GM23248 (cell line): ENCODE measurements at regions not wholly inside any gene's neighbourhood (a gene's known extent, or its start where the extent isn't known, plus 50 kb on each side); places are given as distances from the start of the nearest gene placed in this dataset.

Experiments
- DNase-seq: peaks from one replicate; pipeline ENCODE4 v3.0.0-alpha.2; 2015
- H2AFZ ChIP-seq: fragments of 200-600 bp; sonication (generic); 2 replicates; pipeline ENCODE4 v1.6.1; 2016; ENCODE audit warnings: antibody characterized with exemption
- H3F3A ChIP-seq: fragments of 200-600 bp; sonication (generic); 2 replicates; pipeline ENCODE4 v1.6.1; 2016; ENCODE audit warnings: mild to moderate bottlenecking, antibody characterized with exemption, mixed run types; ENCODE audit not compliant: insufficient read depth
- H3K27ac ChIP-seq: fragments of 200-600 bp; sonication (generic); 2 replicates; pipeline ENCODE4 v1.5.1; 2016; ENCODE audit warnings: mild to moderate bottlenecking
- H3K27me3 ChIP-seq: fragments of 200-600 bp; sonication (generic); replicated peaks from 2 replicates; pipeline ENCODE4 v1.6.1; 2016; ENCODE audit warnings: mild to moderate bottlenecking; ENCODE audit not compliant: insufficient read depth
- H3K36me3 ChIP-seq: fragments of 200-600 bp; sonication (generic); 2 replicates; pipeline ENCODE4 v1.6.1; 2016; ENCODE audit warnings: low read depth, mild to moderate bottlenecking
- H3K4me1 ChIP-seq: fragments of 200-600 bp; sonication (generic); 2 replicates; pipeline ENCODE4 v1.6.1; 2016; ENCODE audit warnings: mild to moderate bottlenecking; ENCODE audit not compliant: insufficient read depth
- H3K4me2 ChIP-seq: fragments of 200-600 bp; sonication (generic); one replicate; pipeline ENCODE4 v1.6.1; 2016; ENCODE audit warnings: mild to moderate bottlenecking; ENCODE audit not compliant: unreplicated experiment
- H3K4me3 ChIP-seq: fragments of 200-600 bp; sonication (generic); 2 replicates; pipeline ENCODE4 v1.5.1; 2016; ENCODE audit warnings: mild to moderate bottlenecking
- H3K79me2 ChIP-seq: fragments of 200-600 bp; sonication (generic); 2 replicates; pipeline ENCODE4 v1.6.1; 2016; ENCODE audit warnings: mild to moderate bottlenecking; ENCODE audit not compliant: insufficient read depth
- H3K9ac ChIP-seq: fragments of 200-600 bp; sonication (generic); 2 replicates; pipeline ENCODE4 v1.6.1; 2016; ENCODE audit warnings: mild to moderate bottlenecking
- H3K9me2 ChIP-seq: fragments of 200-600 bp; sonication (generic); 2 replicates; pipeline ENCODE4 v1.6.1; 2016; ENCODE audit warnings: mixed run types, mild to moderate bottlenecking, moderate library complexity; ENCODE audit not compliant: insufficient read depth
- H3K9me3 ChIP-seq: fragments of 200-600 bp; sonication (generic); one replicate; pipeline ENCODE4 v1.6.1; 2017; ENCODE audit warnings: low read depth
- H4K20me1 ChIP-seq: fragments of 200-600 bp; sonication (generic); 2 replicates; pipeline ENCODE4 v1.6.0; 2016; ENCODE audit not compliant: insufficient read depth
- EZH2 ChIP-seq: fragments of 200-600 bp; sonication (generic); IDR thresholded peaks from 2 replicates; pipeline ENCODE4 v1.6.1; 2018; ENCODE audit warnings: antibody characterized with exemption, mild to moderate bottlenecking; ENCODE audit not compliant: insufficient read depth, poor library complexity, severe bottlenecking
- EZH2phosphoT487 ChIP-seq: fragments of 200-600 bp; sonication (generic); IDR thresholded peaks from 2 replicates; pipeline ENCODE4 v1.6.1; 2018; ENCODE audit warnings: antibody characterized with exemption, moderate library complexity, mild to moderate bottlenecking, low read depth; ENCODE audit not compliant: insufficient read depth
- WGBS, 2 experiments: methylation state at CpG; one replicate each; pipeline ENCODE4 v1.1.6; 2015 to 2017; ENCODE audit warnings: low lambda C conversion rate in 2 of 2, low coverage in 1 of 2; ENCODE audit errors: missing lambda C conversion rate in 2 of 2; 5-methylcytosine and 5-hydroxymethylcytosine counted together
- in situ Hi-C: fragments of 300-500 bp; cut with MboI; formaldehyde crosslinking; loops from 2 replicates; pipeline ENCODE4 v1.15.0; 2020

DNA sequence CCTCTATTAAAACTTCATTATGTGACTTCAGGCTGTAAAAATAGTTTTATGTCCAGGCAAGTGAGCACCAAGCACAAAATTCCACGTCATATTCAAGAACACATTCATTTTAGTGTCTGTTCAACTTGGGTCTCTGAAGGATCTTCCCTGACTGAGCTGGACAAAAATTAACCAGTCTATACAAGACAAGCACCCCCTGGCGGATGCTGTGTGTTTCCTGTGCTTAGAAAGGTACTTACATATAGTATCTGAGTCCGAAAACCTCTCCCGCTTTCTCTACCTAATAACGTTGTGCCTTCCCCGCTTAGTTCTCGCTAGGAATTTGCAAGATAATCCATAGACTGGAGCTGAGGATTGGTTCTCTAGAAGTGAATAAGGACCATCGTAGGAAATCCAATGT lies 2214.5 kb upstream of the TENM3 start:
- Histone ChIP-seq H3K4me1 (no peaks in the 10 kb centered on the region), H3K9me2 (no peaks in the 10 kb centered on the region), H4K20me1 (no peaks in the 10 kb centered on the region), H3F3A (no peaks in the 10 kb centered on the region), H3K27me3 (no peaks in the 10 kb centered on the region), H3K27ac (no peak overlapping the region), H3K79me2 (no peaks in the 10 kb centered on the region), H2AFZ (no peak overlapping the region), H3K36me3 (no peaks in the 10 kb centered on the region), H3K4me3 (no peak overlapping the region), H3K9ac (no peak overlapping the region), H3K4me2 (no peak overlapping the region), H3K9me3 (no peaks in the 10 kb centered on the region)
- 43 to 54% methylated on average over 8 of the region's 8 CpGs for WGBS, 2 experiments
- TF ChIP-seq EZH2phosphoT487 (no peak), EZH2 (no peak)
- DNase-seq: no peak
- in situ Hi-C loops: no loop called here

GRCh38 chr4:180031330-180031729 lies 2211.9 kb upstream of the TENM3 start:
- H3K4me2 ChIP-seq: no peak overlapping the region
- no peak overlapping the region for H3K9ac ChIP-seq
- WGBS, 2 experiments: 34 to 39% methylated on average over 1 of the region's 1 CpG
- H3K27me3 ChIP-seq: no peaks in the 10 kb centered on the region
- no peaks in the 10 kb centered on the region for H3K9me2 ChIP-seq
- H3F3A ChIP-seq: no peaks in the 10 kb centered on the region
- H3K79me2 ChIP-seq: no peaks in the 10 kb centered on the region
- no peak overlapping the region for H3K27ac ChIP-seq
- no peaks in the 10 kb centered on the region for H3K4me1 ChIP-seq
- TF ChIP-seq EZH2 (no peak), EZH2phosphoT487 (no peak)
- in situ Hi-C loops: no loop called here
- DNase-seq: no peak
- H3K36me3 ChIP-seq: no peaks in the 10 kb centered on the region
- H2AFZ ChIP-seq: no peak overlapping the region
- no peaks in the 10 kb centered on the region for H4K20me1 ChIP-seq
- no peak overlapping the region for H3K4me3 ChIP-seq
- H3K9me3 ChIP-seq: no peaks in the 10 kb centered on the region

GRCh38 chr4:180041576-180041975 lies 2201.6 kb upstream of the TENM3 start:
- Histone ChIP-seq H3K79me2 (no peaks in the 10 kb centered on the region), H3F3A (no peaks in the 10 kb centered on the region), H3K36me3 (no peaks in the 10 kb centered on the region), H3K27ac (no peak overlapping the region), H3K9ac (no peak overlapping the region), H3K9me2 (no peaks in the 10 kb centered on the region), H3K27me3 (no peaks in the 10 kb centered on the region), H3K4me3 (no peak overlapping the region), H4K20me1 (no peaks in the 10 kb centered on the region), H2AFZ (no peak overlapping the region), H3K4me2 (no peak overlapping the region), H3K4me1 (no peaks in the 10 kb centered on the region), H3K9me3 (no peaks in the 10 kb centered on the region)
- WGBS, 2 experiments: 20 to 22% methylated on average over 1 of the region's 1 CpG
- no peak for DNase-seq
- TF ChIP-seq EZH2phosphoT487 (no peak), EZH2 (no peak)
- in situ Hi-C loops: no loop called here

GRCh38 chr4:180052629-180053028 lies 2190.6 kb upstream of the TENM3 start:
- Histone ChIP-seq H2AFZ (no peak overlapping the region), H3K79me2 (no peaks in the 10 kb centered on the region), H3K27me3 (peaks cover 17% of the 10 kb centered on the region), H3K4me3 (no peak overlapping the region), H3K4me1 (no peaks in the 10 kb centered on the region), H3K36me3 (no peaks in the 10 kb centered on the region), H3F3A (no peaks in the 10 kb centered on the region), H3K9me2 (no peaks in the 10 kb centered on the region), H3K9ac (no peak overlapping the region), H4K20me1 (no peaks in the 10 kb centered on the region), H3K27ac (no peak overlapping the region), H3K9me3 (no peaks in the 10 kb centered on the region), H3K4me2 (no peak overlapping the region)
- no peak for DNase-seq
- in situ Hi-C loops: no loop called here
- 18 to 24% methylated on average over 7 of the region's 7 CpGs for WGBS, 2 experiments
- no peak for TF ChIP-seq EZH2phosphoT487

DNA sequence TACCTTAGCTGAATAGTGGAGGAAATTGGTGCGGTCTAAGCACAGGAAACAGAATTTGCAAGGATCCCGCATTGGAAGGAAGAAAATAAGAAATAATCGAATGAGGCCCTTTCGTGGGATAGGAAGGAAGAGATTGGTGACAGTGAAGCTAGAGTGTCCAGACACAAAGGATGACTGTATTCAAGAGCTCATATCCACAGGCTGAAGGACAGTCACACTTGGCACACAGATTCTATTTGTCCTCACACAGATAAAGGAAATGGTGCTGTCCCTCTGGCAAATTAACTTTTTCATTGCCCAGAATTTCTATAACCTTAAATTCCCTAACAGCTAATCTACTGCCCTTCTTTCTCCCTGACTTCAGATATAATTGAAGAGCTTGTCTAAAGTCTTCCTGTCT lies 2188.9 kb upstream of the TENM3 start:
- no peaks in the 10 kb centered on the region for H4K20me1 ChIP-seq
- H3K4me1 ChIP-seq: no peaks in the 10 kb centered on the region
- WGBS, 2 experiments: 41 to 46% methylated on average over 4 of the region's 4 CpGs
- no peak overlapping the region for H3K4me3 ChIP-seq
- H3K79me2 ChIP-seq: no peaks in the 10 kb centered on the region
- no peak overlapping the region for H3K27ac ChIP-seq
- H3F3A ChIP-seq: no peaks in the 10 kb centered on the region
- H3K9me3 ChIP-seq: no peaks in the 10 kb centered on the region
- H3K36me3 ChIP-seq: no peaks in the 10 kb centered on the region
- H3K9ac ChIP-seq: no peak overlapping the region
- TF ChIP-seq EZH2 (no peak), EZH2phosphoT487 (no peak)
- H3K27me3 ChIP-seq: peaks cover 25% of the 10 kb centered on the region
- no peak overlapping the region for H3K4me2 ChIP-seq
- H3K9me2 ChIP-seq: no peaks in the 10 kb centered on the region
- no peak overlapping the region for H2AFZ ChIP-seq
- no peak for DNase-seq
- in situ Hi-C loops: no loop called here
